Body of pancreas (tissue), 4 donors: ENCODE measurements at regions not wholly inside any gene's neighbourhood (a gene's known extent, or its start where the extent isn't known, plus 50 kb on each side); places are given as distances from the start of the nearest gene placed in this dataset.

Experiments used
- ATAC-seq: fragments of 150-250 bp; one replicate; pipeline ENCODE4 v1.9.1; 2016
- DNase-seq, 4 donors: peaks; one replicate each; pipeline ENCODE4 v3.0.0-alpha.2; 2019
- H3K27ac ChIP-seq, 4 donors: fragments of 200-600 bp; sonication (generic); 1 replicate in 3 of 4; 2 replicates in 1 of 4; pipeline versions ENCODE4 v1.5.1 to v1.6.1; 2016 to 2019; ENCODE audit warnings: mild to moderate bottlenecking in 1 of 4, mixed read lengths in 1 of 4, moderate library complexity in 1 of 4
- H3K27me3 ChIP-seq, 2 donors: fragments of 200-600 bp; sonication (generic); one replicate each; pipeline ENCODE4 v1.6.0; 2016; ENCODE audit warnings: mild to moderate bottlenecking in 1 of 2
- H3K36me3 ChIP-seq, 2 donors: fragments of 200-600 bp; sonication (generic); replicated peaks in 1 of 2; 2 replicates each; pipeline ENCODE4 v1.5.1; 2016; ENCODE audit warnings: low read depth in 2 of 2; ENCODE audit not compliant: insufficient read depth in 1 of 2
- H3K4me1 ChIP-seq: fragments of 200-600 bp; sonication (generic); one replicate; pipeline ENCODE4 v1.6.0; 2016
- H3K4me3 ChIP-seq, 2 donors: fragments of 200-600 bp; sonication (generic); 1 replicate in 1 of 2; 2 replicates in 1 of 2; pipeline ENCODE4 v1.5.1; 2016 to 2019
- H3K9me3 ChIP-seq, 3 donors: fragments of 200-600 bp; sonication (generic); 1 replicate in 2 of 3; 2 replicates in 1 of 3; pipeline ENCODE4 v1.5.1; 2016
- CTCF ChIP-seq, 7 experiments: fragments of 450-650 bp in 4 of 7; fragments of 200-600 bp in 3 of 7; sonication (generic) in 3 of 7; IDR thresholded peaks; one replicate each; pipeline ENCODE4 v1.5.1; 2016 to 2019; ENCODE audit warnings: antibody characterized with exemption in 7 of 7
- POLR2A ChIP-seq, 3 donors: fragments of 450-650 bp; IDR thresholded peaks; one replicate each; pipeline ENCODE4 v1.6.1; 2016; ENCODE audit warnings: antibody characterized with exemption in 3 of 3, mild to moderate bottlenecking in 2 of 3
- WGBS, 2 donors: methylation state at CpG; one replicate each; pipeline ENCODE4 v1.1.5; 2017; 5-methylcytosine and 5-hydroxymethylcytosine counted together
- intact Hi-C: fragments of 100-400 bp; cut with DNase I; formaldehyde crosslinking; loops from one replicate; pipeline ENCODE4 v1.15.1; 2023

DNA sequence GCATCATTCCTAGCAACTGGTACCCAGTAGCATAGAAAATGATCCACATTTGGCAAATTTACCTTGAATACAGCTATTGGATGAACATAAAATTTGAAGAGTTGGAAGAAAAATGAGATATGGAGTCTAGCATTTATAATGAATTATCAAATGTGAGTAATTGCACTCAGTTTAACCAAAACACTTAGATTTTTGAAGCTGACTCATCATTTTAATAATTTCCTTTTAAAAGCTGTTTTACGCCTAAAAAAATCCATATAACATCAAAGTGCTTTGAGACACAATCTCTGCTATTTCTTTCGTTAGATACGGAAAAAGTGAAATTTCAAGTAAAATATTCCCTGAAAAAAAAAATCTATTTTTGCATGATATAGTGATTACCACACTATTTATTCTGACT, 767.4 kb downstream of the ROBO2 start:
- TF ChIP-seq POLR2A (IDR thresholded peaks at IDR 0.05), result no peak
- no peak for TF ChIP-seq CTCF (IDR thresholded peaks at IDR 0.05)
- H3K36me3 ChIP-seq, result no peaks in the 10 kb centered on the region
- H3K4me3 ChIP-seq, result no peak overlapping the region
- ATAC-seq (no peak), DNase-seq (no peak)
- no peaks in the 10 kb centered on the region for H3K9me3 ChIP-seq
- H3K27me3 ChIP-seq, result no peaks in the 10 kb centered on the region
- H3K27ac ChIP-seq, result no peak overlapping the region
- 73 to 77% methylated on average over 3 of the region's 3 CpGs for WGBS, 2 donors
- no peaks in the 10 kb centered on the region for H3K4me1 ChIP-seq
- intact Hi-C loops, result no loop called here

- Histone ChIP-seq H3K27me3 (no peaks in the 10 kb centered on the region), H3K36me3 (no peaks in the 10 kb centered on the region), H3K27ac (no peak overlapping the region), H3K4me1 (no peaks in the 10 kb centered on the region), H3K4me3 (no peak overlapping the region), H3K9me3 (no peaks in the 10 kb centered on the region)
- no peak for ATAC-seq
- intact Hi-C loops, result no loop called here
- no peak for DNase-seq
- TF ChIP-seq CTCF (IDR thresholded peaks at IDR 0.05) (no peak), POLR2A (IDR thresholded peaks at IDR 0.05) (no peak)
These were observed 774.9 kb downstream of the ROBO2 start for GRCh38 chr3:77814845-77815244.

GRCh38 chr3:77815467-77815866, 775.6 kb downstream of the ROBO2 start:
- DNase-seq (no peak), ATAC-seq (no peak)
- intact Hi-C loops, result no loop called here
- no peaks in the 10 kb centered on the region for H3K9me3 ChIP-seq
- H3K4me3 ChIP-seq, result no peak overlapping the region
- no peaks in the 10 kb centered on the region for H3K4me1 ChIP-seq
- no peak for TF ChIP-seq POLR2A (IDR thresholded peaks at IDR 0.05)
- TF ChIP-seq CTCF (IDR thresholded peaks at IDR 0.05), result no peak
- no peaks in the 10 kb centered on the region for H3K27me3 ChIP-seq
- H3K27ac ChIP-seq, result no peak overlapping the region
- WGBS, 2 donors, result 53 to 69% methylated on average over 2 of the region's 2 CpGs
- no peaks in the 10 kb centered on the region for H3K36me3 ChIP-seq

GRCh38 chr3:77816366-77816765, 776.5 kb downstream of the ROBO2 start:
- H3K4me1 ChIP-seq, result no peaks in the 10 kb centered on the region
- H3K9me3 ChIP-seq, result no peaks in the 10 kb centered on the region
- 69 to 76% methylated on average over 7 of the region's 7 CpGs for WGBS, 2 donors
- intact Hi-C loops, result no loop called here
- H3K4me3 ChIP-seq, result no peak overlapping the region
- no peak for ATAC-seq
- DNase-seq, result no peak
- no peak for TF ChIP-seq CTCF (IDR thresholded peaks at IDR 0.05)
- TF ChIP-seq POLR2A (IDR thresholded peaks at IDR 0.05), result no peak
- H3K27me3 ChIP-seq, result no peaks in the 10 kb centered on the region
- no peaks in the 10 kb centered on the region for H3K36me3 ChIP-seq
- no peak overlapping the region for H3K27ac ChIP-seq

DNA sequence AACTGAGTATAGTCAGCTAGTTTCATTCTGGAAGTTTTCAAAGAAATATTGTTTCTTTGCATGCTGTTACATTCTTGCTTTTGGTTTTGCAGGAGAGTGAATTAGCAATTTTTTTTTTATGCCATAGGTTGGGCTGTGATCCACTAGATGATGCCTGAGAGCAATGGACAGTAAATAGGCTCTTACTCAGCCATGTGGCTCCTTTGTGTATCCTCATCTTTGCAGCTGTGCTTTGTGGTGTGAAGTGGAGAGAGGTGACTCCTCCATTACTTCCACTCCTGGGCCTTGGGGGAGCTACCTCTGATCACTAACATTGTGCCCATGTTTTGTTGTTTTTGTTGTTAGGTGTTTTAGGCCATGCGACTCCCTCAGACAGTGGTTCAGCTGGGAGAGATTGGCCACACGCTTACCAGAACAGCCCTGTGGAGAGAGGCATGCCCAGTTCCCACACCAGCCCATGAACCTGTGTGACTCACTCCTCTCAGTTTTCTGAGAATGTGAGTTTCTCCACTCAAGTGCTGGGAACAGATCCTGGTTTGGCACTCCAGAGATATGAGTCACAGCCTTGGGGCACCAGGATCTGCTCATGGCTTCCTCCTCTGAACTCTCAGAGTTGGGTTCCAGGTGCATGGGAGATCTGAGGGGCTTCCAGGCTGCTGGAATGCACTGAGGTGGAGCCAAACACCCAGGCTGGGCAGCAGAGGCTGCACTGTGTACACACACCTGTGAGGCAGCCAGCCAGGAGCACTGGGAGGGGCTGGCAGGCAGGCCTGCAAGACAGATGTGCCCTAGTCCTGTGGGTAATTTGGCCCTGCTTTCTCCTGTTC, 785.3 kb downstream of the ROBO2 start:
- no peak for TF ChIP-seq POLR2A (IDR thresholded peaks at IDR 0.05)
- no peak for TF ChIP-seq CTCF (IDR thresholded peaks at IDR 0.05)
- Histone ChIP-seq H3K9me3 (no peaks in the 10 kb centered on the region), H3K27me3 (no peaks in the 10 kb centered on the region), H3K4me3 (no peak overlapping the region), H3K27ac (no peak overlapping the region), H3K36me3 (no peaks in the 10 kb centered on the region), H3K4me1 (no peaks in the 10 kb centered on the region)
- 76 to 93% methylated on average over 2 of the region's 2 CpGs for WGBS, 2 donors
- DNase-seq, result no peak
- intact Hi-C loops, result no loop called here
- no peak for ATAC-seq
